ENCODE measurements at regions not wholly inside any gene's neighbourhood (a gene's known extent, or its start where the extent isn't known, plus 50 kb on each side); places are given as distances from the start of the nearest gene placed in this dataset.

DNA sequence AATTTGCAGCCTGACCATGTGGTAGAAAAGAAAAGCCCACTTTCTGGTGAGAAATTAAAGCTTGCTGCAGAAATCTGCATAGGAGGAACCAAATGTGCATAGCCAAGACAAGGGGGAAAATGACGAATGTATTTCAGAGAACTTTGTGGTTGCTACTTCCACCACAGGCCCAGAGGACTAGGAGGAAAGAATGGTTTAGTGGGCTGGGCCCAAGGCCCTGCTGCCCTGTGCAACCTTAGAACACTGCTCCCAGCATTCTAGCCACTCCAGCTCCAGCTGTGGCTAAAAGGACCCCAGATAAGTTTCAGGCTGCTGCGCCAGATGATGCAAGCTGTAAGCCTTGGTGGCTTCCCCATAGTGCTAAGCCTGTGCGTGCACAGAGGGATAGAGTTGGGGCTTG, 764.3 kb downstream of the SLC6A15 start (continued):
- TF ChIP-seq YY1 (IDR thresholded peaks at IDR 0.05) = no peak
- TF ChIP-seq, protein P1, sequence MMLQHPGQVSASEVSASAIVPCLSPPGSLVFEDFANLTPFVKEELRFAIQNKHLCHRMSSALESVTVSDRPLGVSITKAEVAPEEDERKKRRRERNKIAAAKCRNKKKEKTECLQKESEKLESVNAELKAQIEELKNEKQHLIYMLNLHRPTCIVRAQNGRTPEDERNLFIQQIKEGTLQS (IDR thresholded peaks at IDR 0.05) = no peak
- no peak for TF ChIP-seq FOXA1 (IDR thresholded peaks at IDR 0.05)
- no peak for TF ChIP-seq EGR1 (IDR thresholded peaks at IDR 0.05; ENCODE audit: low read depth in 2 of 2)
- no peak for TF ChIP-seq JUND (IDR thresholded peaks at IDR 0.05)
- no peak for TF ChIP-seq SP1 (IDR thresholded peaks at IDR 0.05)
- TF ChIP-seq, protein P2, sequence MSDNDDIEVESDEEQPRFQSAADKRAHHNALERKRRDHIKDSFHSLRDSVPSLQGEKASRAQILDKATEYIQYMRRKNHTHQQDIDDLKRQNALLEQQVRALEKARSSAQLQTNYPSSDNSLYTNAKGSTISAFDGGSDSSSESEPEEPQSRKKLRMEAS (IDR thresholded peaks at IDR 0.05) = no peak
- TF ChIP-seq RXRA (IDR thresholded peaks at IDR 0.05) = no peak

- H3K9ac ChIP-seq (ENCODE audit: low read depth in 1 of 2, low read length in 2 of 2) = no peak overlapping the region
- TF ChIP-seq JUND (IDR thresholded peaks at IDR 0.05) = no peak
- TF ChIP-seq GABPA (IDR thresholded peaks at IDR 0.05 in 1 of 2, conservative IDR thresholded peaks at IDR 0.05 in 1 of 2) = no peak
- TF ChIP-seq, protein P3, sequence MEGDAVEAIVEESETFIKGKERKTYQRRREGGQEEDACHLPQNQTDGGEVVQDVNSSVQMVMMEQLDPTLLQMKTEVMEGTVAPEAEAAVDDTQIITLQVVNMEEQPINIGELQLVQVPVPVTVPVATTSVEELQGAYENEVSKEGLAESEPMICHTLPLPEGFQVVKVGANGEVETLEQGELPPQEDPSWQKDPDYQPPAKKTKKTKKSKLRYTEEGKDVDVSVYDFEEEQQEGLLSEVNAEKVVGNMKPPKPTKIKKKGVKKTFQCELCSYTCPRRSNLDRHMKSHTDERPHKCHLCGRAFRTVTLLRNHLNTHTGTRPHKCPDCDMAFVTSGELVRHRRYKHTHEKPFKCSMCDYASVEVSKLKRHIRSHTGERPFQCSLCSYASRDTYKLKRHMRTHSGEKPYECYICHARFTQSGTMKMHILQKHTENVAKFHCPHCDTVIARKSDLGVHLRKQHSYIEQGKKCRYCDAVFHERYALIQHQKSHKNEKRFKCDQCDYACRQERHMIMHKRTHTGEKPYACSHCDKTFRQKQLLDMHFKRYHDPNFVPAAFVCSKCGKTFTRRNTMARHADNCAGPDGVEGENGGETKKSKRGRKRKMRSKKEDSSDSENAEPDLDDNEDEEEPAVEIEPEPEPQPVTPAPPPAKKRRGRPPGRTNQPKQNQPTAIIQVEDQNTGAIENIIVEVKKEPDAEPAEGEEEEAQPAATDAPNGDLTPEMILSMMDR (IDR thresholded peaks at IDR 0.05; ENCODE audit: low read depth, low read length, missing input control) = no peak
- no peak for TF ChIP-seq HNF4A (conservative IDR thresholded peaks at IDR 0.05)
- no peak for TF ChIP-seq RAD21 (IDR thresholded peaks at IDR 0.05)
- TF ChIP-seq FOXA2 (IDR thresholded peaks at IDR 0.05) = no peak
- TF ChIP-seq YY1 (IDR thresholded peaks at IDR 0.05) = no peak
- TF ChIP-seq RXRA (IDR thresholded peaks at IDR 0.05) = no peak
- TF ChIP-seq ZBTB33 (IDR thresholded peaks at IDR 0.05) = no peak
- no peaks in the 10 kb centered on the region for H3K36me3 ChIP-seq (ENCODE audit: control insufficient read depth in 4 of 4, insufficient read depth in 3 of 4, low read depth in 1 of 4, low read length in 3 of 4)
- WGBS = 40% methylated on average over 4 of the region's 4 CpGs
- no peaks in the 10 kb centered on the region for H3K4me1 ChIP-seq (ENCODE audit: control insufficient read depth in 4 of 4, insufficient read depth in 4 of 4, low read length in 3 of 4)
- no peak overlapping the region for H3K4me3 ChIP-seq (ENCODE audit: low read depth in 1 of 3, low read length in 3 of 3)
- H3K27ac ChIP-seq (ENCODE audit: low read depth in 1 of 2, low read length in 2 of 2) = no peak overlapping the region
- H3K27me3 ChIP-seq (ENCODE audit: control insufficient read depth in 4 of 4, insufficient read depth in 4 of 4, low read length in 3 of 4) = no peaks in the 10 kb centered on the region
- DNase-seq (ENCODE audit: low spot score) = no peak
- no peaks in the 10 kb centered on the region for H3K9me3 ChIP-seq (ENCODE audit: control insufficient read depth in 4 of 4, low read length in 3 of 4)
These were observed 775.7 kb downstream of the SLC6A15 start for GRCh38 chr12:84136862-84137367.

- Histone ChIP-seq H3K9me3 (ENCODE audit: control insufficient read depth in 4 of 4, low read length in 3 of 4) (no peaks in the 10 kb centered on the region), H3K27ac (ENCODE audit: low read depth in 1 of 2, low read length in 2 of 2) (no peak overlapping the region), H3K27me3 (ENCODE audit: control insufficient read depth in 4 of 4, insufficient read depth in 4 of 4, low read length in 3 of 4) (no peaks in the 10 kb centered on the region), H3K9ac (ENCODE audit: low read depth in 1 of 2, low read length in 2 of 2) (no peak overlapping the region), H3K4me3 (ENCODE audit: low read depth in 1 of 3, low read length in 3 of 3) (no peak overlapping the region), H3K36me3 (ENCODE audit: control insufficient read depth in 4 of 4, insufficient read depth in 3 of 4, low read depth in 1 of 4, low read length in 3 of 4) (no peaks in the 10 kb centered on the region), H3K4me1 (ENCODE audit: control insufficient read depth in 4 of 4, insufficient read depth in 4 of 4, low read length in 3 of 4) (no peaks in the 10 kb centered on the region)
- no peak for DNase-seq (ENCODE audit: low spot score)
- TF ChIP-seq YY1 (IDR thresholded peaks at IDR 0.05) (no peak), FOXA1 (IDR thresholded peaks at IDR 0.05) (no peak), REST (IDR thresholded peaks at IDR 0.05) (no peak), HNF4G (IDR thresholded peaks at IDR 0.05) (no peak), JUND (IDR thresholded peaks at IDR 0.05) (no peak), SP1 (IDR thresholded peaks at IDR 0.05) (no peak)
- TF ChIP-seq, protein P1 (IDR thresholded peaks at IDR 0.05) = no peak
- WGBS = 26% methylated on average over 1 of the region's 1 CpG
These were observed 776.9 kb downstream of the SLC6A15 start for GRCh38 chr12:84135586-84136279.
